ENCODE measurements at regions not wholly inside any gene's neighbourhood (a gene's known extent, or its start where the extent isn't known, plus 50 kb on each side); places are given as distances from the start of the nearest gene placed in this dataset.
"Not testable (repeated sequence)": the region's sequence is repeated elsewhere in the genome, so short reads cannot be mapped to it uniquely, and the experiment has no call there.

GRCh38 chr5:57727591-57727990, 245.0 kb upstream of the ACTBL2 start:
- TF ChIP-seq JUND (IDR thresholded peaks at IDR 0.05; ENCODE audit: low read depth) = no peak
- in situ Hi-C loops (cut with HindIII; ENCODE audit: low pct_unique_long_range_greater_than_20kb, low sequenced_read_pairs) = no loop called here
- DNase-seq (ENCODE audit: low read depth in 1 of 2, low spot score in 1 of 2) = no peak

- DNase-seq (ENCODE audit: low read depth in 1 of 2, low spot score in 1 of 2) = peak in 1 of 2 experiments; percentile 36
- TF ChIP-seq JUND (IDR thresholded peaks at IDR 0.05; ENCODE audit: low read depth) = no peak
- in situ Hi-C loops (cut with HindIII; ENCODE audit: low pct_unique_long_range_greater_than_20kb, low sequenced_read_pairs) = no loop called here
Measured at GRCh38 chr5:57725658-57726504, 243.3 kb upstream of the ACTBL2 start.

GRCh38 chr5:57724836-57725235, 242.2 kb upstream of the ACTBL2 start:
- DNase-seq (ENCODE audit: low read depth in 1 of 2, low spot score in 1 of 2) = no peak
- TF ChIP-seq JUND (IDR thresholded peaks at IDR 0.05; ENCODE audit: low read depth) = no peak
- in situ Hi-C loops (cut with HindIII; ENCODE audit: low pct_unique_long_range_greater_than_20kb, low sequenced_read_pairs) = no loop called here

GRCh38 chr5:57721226-57721625, 238.6 kb upstream of the ACTBL2 start:
- TF ChIP-seq JUND (IDR thresholded peaks at IDR 0.05; ENCODE audit: low read depth) = no peak
- in situ Hi-C loops (cut with HindIII; ENCODE audit: low pct_unique_long_range_greater_than_20kb, low sequenced_read_pairs) = no loop called here
- no peak for DNase-seq (ENCODE audit: low read depth in 1 of 2, low spot score in 1 of 2)

GRCh38 chr5:57720656-57721055, 238.0 kb upstream of the ACTBL2 start:
- no peak for TF ChIP-seq JUND (IDR thresholded peaks at IDR 0.05; ENCODE audit: low read depth)
- in situ Hi-C loops (cut with HindIII; ENCODE audit: low pct_unique_long_range_greater_than_20kb, low sequenced_read_pairs) = no loop called here
- DNase-seq (ENCODE audit: low read depth in 1 of 2, low spot score in 1 of 2) = no peak

- DNase-seq (ENCODE audit: low read depth in 1 of 2, low spot score in 1 of 2) = no peak
- no peak for TF ChIP-seq JUND (IDR thresholded peaks at IDR 0.05; ENCODE audit: low read depth)
- in situ Hi-C loops (cut with HindIII; ENCODE audit: low pct_unique_long_range_greater_than_20kb, low sequenced_read_pairs) = no loop called here
Measured at GRCh38 chr5:57719216-57719615, 236.6 kb upstream of the ACTBL2 start.

GRCh38 chr5:57718155-57718554, 235.5 kb upstream of the ACTBL2 start:
- in situ Hi-C loops (cut with HindIII; ENCODE audit: low pct_unique_long_range_greater_than_20kb, low sequenced_read_pairs) = no loop called here
- TF ChIP-seq JUND (IDR thresholded peaks at IDR 0.05; ENCODE audit: low read depth) = no peak
- DNase-seq (ENCODE audit: low read depth in 1 of 2, low spot score in 1 of 2) = no peak

- in situ Hi-C loops (cut with HindIII; ENCODE audit: low pct_unique_long_range_greater_than_20kb, low sequenced_read_pairs) = no loop called here
- TF ChIP-seq JUND (IDR thresholded peaks at IDR 0.05; ENCODE audit: low read depth) = no peak
- no peak for DNase-seq (ENCODE audit: low read depth in 1 of 2, low spot score in 1 of 2)
Measured at GRCh38 chr5:57717555-57717954, 234.9 kb upstream of the ACTBL2 start.

GRCh38 chr5:57716661-57717060, 234.1 kb upstream of the ACTBL2 start:
- in situ Hi-C loops (cut with HindIII; ENCODE audit: low pct_unique_long_range_greater_than_20kb, low sequenced_read_pairs) = no loop called here
- TF ChIP-seq JUND (IDR thresholded peaks at IDR 0.05; ENCODE audit: low read depth) = no peak

GRCh38 chr5:57715296-57715695, 232.7 kb upstream of the ACTBL2 start:
- TF ChIP-seq JUND (IDR thresholded peaks at IDR 0.05; ENCODE audit: low read depth) = no peak
- DNase-seq (ENCODE audit: low read depth in 1 of 2, low spot score in 1 of 2) = no peak
- in situ Hi-C loops (cut with HindIII; ENCODE audit: low pct_unique_long_range_greater_than_20kb, low sequenced_read_pairs) = no loop called here

More at GRCh38 chr5:57716661-57717060, 234.1 kb upstream of the ACTBL2 start:
- DNase-seq (ENCODE audit: low read depth in 1 of 2, low spot score in 1 of 2) = no peak

GRCh38 chr5:57713535-57713934, 230.9 kb upstream of the ACTBL2 start:
- DNase-seq (ENCODE audit: low read depth in 1 of 2, low spot score in 1 of 2); in situ Hi-C loops (cut with HindIII; ENCODE audit: low pct_unique_long_range_greater_than_20kb, low sequenced_read_pairs): not testable (repeated sequence)

GRCh38 chr5:57711946-57712345, 229.3 kb upstream of the ACTBL2 start:
- no peak for DNase-seq (ENCODE audit: low read depth in 1 of 2, low spot score in 1 of 2)
- in situ Hi-C loops (cut with HindIII; ENCODE audit: low pct_unique_long_range_greater_than_20kb, low sequenced_read_pairs) = no loop called here
- TF ChIP-seq JUND (IDR thresholded peaks at IDR 0.05; ENCODE audit: low read depth) = no peak

GRCh38 chr5:57711471-57711870, 228.9 kb upstream of the ACTBL2 start:
- no peak for TF ChIP-seq JUND (IDR thresholded peaks at IDR 0.05; ENCODE audit: low read depth)
- DNase-seq (ENCODE audit: low read depth in 1 of 2, low spot score in 1 of 2) = no peak
- in situ Hi-C loops (cut with HindIII; ENCODE audit: low pct_unique_long_range_greater_than_20kb, low sequenced_read_pairs) = no loop called here

GRCh38 chr5:57710126-57710525, 227.5 kb upstream of the ACTBL2 start:
- no peak for DNase-seq (ENCODE audit: low read depth in 1 of 2, low spot score in 1 of 2)
- in situ Hi-C loops (cut with HindIII; ENCODE audit: low pct_unique_long_range_greater_than_20kb, low sequenced_read_pairs) = no loop called here
- no peak for TF ChIP-seq JUND (IDR thresholded peaks at IDR 0.05; ENCODE audit: low read depth)

Measured in T47D (cell line).